GM23338 (cell line): ENCODE measurements at regions not wholly inside any gene's neighbourhood (a gene's known extent, or its start where the extent isn't known, plus 50 kb on each side); places are given as distances from the start of the nearest gene placed in this dataset.

Experiments used
- ATAC-seq: fragments of 200-7000 bp; cut with Tn5 transposase; 3 replicates; pipeline ENCODE4 v1.9.1; 2020
- DNase-seq: peaks from one replicate; pipeline ENCODE4 v3.0.0-alpha.2; 2015; ENCODE audit warnings: low spot score
- H2AFZ ChIP-seq: fragments of 200-600 bp; sonication (generic); 2 replicates; pipeline ENCODE4 v1.8.0; 2016; ENCODE audit warnings: antibody characterized with exemption, mild to moderate bottlenecking, moderate library complexity
- H3F3A ChIP-seq: fragments of 200-600 bp; sonication (generic); replicated peaks from 2 replicates; pipeline ENCODE4 v1.8.0; 2017; ENCODE audit warnings: antibody characterized with exemption, mixed run types, low read depth
- H3K27ac ChIP-seq: fragments of 200-600 bp; sonication (generic); 2 replicates; pipeline ENCODE4 v1.6.1; 2016; ENCODE audit warnings: low read depth
- H3K27me3 ChIP-seq: fragments of 200-600 bp; sonication (generic); 2 replicates; pipeline ENCODE4 v1.8.0; 2016; ENCODE audit warnings: mild to moderate bottlenecking, mixed run types, moderate library complexity; ENCODE audit not compliant: insufficient read depth
- H3K36me3 ChIP-seq: fragments of 200-600 bp; sonication (generic); 2 replicates; pipeline ENCODE4 v1.8.0; 2016; ENCODE audit warnings: mild to moderate bottlenecking; ENCODE audit not compliant: insufficient read depth
- H3K4me1 ChIP-seq: fragments of 200-600 bp; sonication (generic); 2 replicates; pipeline ENCODE4 v1.8.0; 2016; ENCODE audit warnings: mild to moderate bottlenecking, moderate library complexity; ENCODE audit not compliant: insufficient read depth
- H3K4me2 ChIP-seq: fragments of 200-600 bp; sonication (generic); 2 replicates; pipeline ENCODE4 v1.7.1; 2017; ENCODE audit warnings: mixed run types
- H3K4me3 ChIP-seq: fragments of 200-600 bp; sonication (generic); 2 replicates; pipeline ENCODE4 v1.6.1; 2016; ENCODE audit warnings: mixed run types
- H3K79me2 ChIP-seq: fragments of 200-600 bp; sonication (generic); replicated peaks from 2 replicates; pipeline ENCODE4 v1.8.0; 2017; ENCODE audit warnings: mild to moderate bottlenecking; ENCODE audit not compliant: insufficient read depth
- H3K9me2 ChIP-seq: fragments of 200-600 bp; sonication (generic); 2 replicates; pipeline ENCODE4 v1.8.0; 2017; ENCODE audit not compliant: insufficient read depth
- H4K20me1 ChIP-seq: fragments of 200-600 bp; sonication (generic); replicated peaks from 2 replicates; pipeline ENCODE4 v1.8.0; 2017; ENCODE audit warnings: mild to moderate bottlenecking; ENCODE audit not compliant: insufficient read depth
- H3K27ac Mint-ChIP-seq: 2 replicates; pipeline ENCODE4 v1.8.0; 2020; ENCODE audit warnings: inconsistent platforms, mild to moderate bottlenecking, moderate library complexity, mixed read lengths
- H3K27me3 Mint-ChIP-seq: 3 replicates; pipeline ENCODE4 v1.8.0; 2022; ENCODE audit warnings: low read depth, mild to moderate bottlenecking, moderate library complexity, mixed read lengths, inconsistent platforms; ENCODE audit not compliant: insufficient read depth, poor library complexity
- H3K36me3 Mint-ChIP-seq: 3 replicates; pipeline ENCODE4 v1.8.0; 2021; ENCODE audit warnings: low read depth, mild to moderate bottlenecking, inconsistent platforms, moderate library complexity, mixed read lengths
- H3K4me1 Mint-ChIP-seq: 3 replicates; pipeline ENCODE4 v1.8.0; 2020; ENCODE audit warnings: mild to moderate bottlenecking, inconsistent platforms, mixed read lengths
- H3K4me3 Mint-ChIP-seq: 3 replicates; pipeline ENCODE4 v1.8.0; 2021; ENCODE audit warnings: moderate library complexity, mild to moderate bottlenecking, inconsistent platforms, mixed read lengths
- H3K9me3 Mint-ChIP-seq: 3 replicates; pipeline ENCODE4 v1.8.0; 2020; ENCODE audit warnings: moderate library complexity, mild to moderate bottlenecking, inconsistent platforms, mixed read lengths
- ETS1 ChIP-seq: IDR thresholded peaks from 2 replicates; pipeline ENCODE4 v1.6.1; 2016; ENCODE audit warnings: antibody characterized with exemption
- EZH2 ChIP-seq: fragments of 200-600 bp; sonication (generic); IDR thresholded peaks from one replicate; pipeline ENCODE4 v1.8.0; 2017; ENCODE audit warnings: antibody characterized with exemption, mild to moderate bottlenecking, low read depth; ENCODE audit not compliant: unreplicated experiment
- EZH2phosphoT487 ChIP-seq: fragments of 200-600 bp; sonication (generic); IDR thresholded peaks from one replicate; pipeline ENCODE4 v1.8.1; 2018; ENCODE audit warnings: antibody characterized with exemption; ENCODE audit not compliant: unreplicated experiment
- JUNB ChIP-seq: IDR thresholded peaks from one replicate; pipeline ENCODE4 v1.6.1; 2016; ENCODE audit warnings: antibody characterized with exemption; ENCODE audit not compliant: unreplicated experiment
- NANOG ChIP-seq: IDR thresholded peaks from 2 replicates; pipeline ENCODE4 v1.6.1; 2016; ENCODE audit warnings: antibody characterized with exemption, borderline replicate concordance
- POLR2AphosphoS5 ChIP-seq: IDR thresholded peaks from 2 replicates; pipeline ENCODE4 v1.6.1; 2016; ENCODE audit warnings: antibody characterized with exemption, low read depth
- REST ChIP-seq: IDR thresholded peaks from one replicate; pipeline ENCODE4 v1.6.1; 2018; ENCODE audit warnings: antibody characterized with exemption; ENCODE audit not compliant: unreplicated experiment
- STAT1 ChIP-seq: IDR thresholded peaks from one replicate; pipeline ENCODE4 v1.6.1; 2016; ENCODE audit warnings: antibody characterized with exemption; ENCODE audit not compliant: unreplicated experiment
- ZNF114 ChIP-seq: fragments of 250-450 bp; sonication (Bioruptor Pico); IDR thresholded peaks from 2 replicates; pipeline ENCODE4 v1.5.0; 2020; ENCODE audit warnings: mild to moderate bottlenecking, moderate library complexity

- TF ChIP-seq REST (no peak), POLR2AphosphoS5 (no peak), STAT1 (no peak), NANOG (no peak), ZNF114 (CRISPR knock-in tag) (no peak), ETS1 (no peak)
Measured at GRCh38 chr1:10865518-10866320, 69.3 kb upstream of the CASZ1 start (continued).

DNA sequence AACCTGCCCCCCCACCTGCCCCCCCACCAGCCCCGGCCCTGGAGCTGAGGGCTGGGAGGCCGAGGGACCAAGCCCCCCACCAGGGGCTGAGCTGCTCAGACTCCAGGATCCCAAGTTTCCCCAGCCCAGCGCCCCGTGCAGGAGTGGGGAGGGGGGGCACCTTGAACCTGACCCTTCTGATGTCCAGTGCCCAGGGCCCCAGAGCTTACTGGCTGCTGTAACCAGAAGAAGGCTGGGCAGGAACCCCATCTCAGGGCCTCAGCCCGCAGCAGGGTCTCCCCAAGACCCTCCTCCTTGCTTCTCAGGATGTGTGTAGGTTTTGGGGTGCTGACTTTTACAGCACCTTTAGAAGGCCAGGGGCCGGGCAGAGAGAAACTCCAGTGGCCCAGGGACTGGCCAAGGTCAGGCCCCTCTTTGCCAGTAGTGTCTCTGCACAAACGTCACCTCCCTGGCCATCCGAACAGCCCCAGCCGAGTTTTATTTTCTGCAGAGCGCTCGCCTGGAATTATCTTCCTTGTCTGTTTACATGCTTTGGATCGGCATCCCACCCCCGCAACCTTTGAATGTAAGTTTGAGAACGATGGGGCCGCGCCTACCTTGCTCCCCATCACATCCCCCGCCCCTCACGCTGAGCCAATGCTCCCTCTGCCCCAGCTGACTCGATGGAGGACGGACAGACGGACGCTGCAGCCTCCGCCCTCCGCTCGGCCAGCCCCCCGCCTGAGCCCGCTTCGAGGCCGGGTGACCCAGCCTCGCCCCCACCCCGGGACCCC is 70.1 kb upstream of the CASZ1 start:
- Mint-ChIP-seq H3K27me3 (peaks cover 33% of the 10 kb centered on the region), H3K36me3 (no peaks in the 10 kb centered on the region), H3K4me3 (peak overlapping the region; percentile 84), H3K4me1 (peaks cover 51% of the 10 kb centered on the region), H3K27ac (no peak overlapping the region), H3K9me3 (no peaks in the 10 kb centered on the region)
- no peaks in the 10 kb centered on the region for H3K36me3 ChIP-seq
- ATAC-seq (peak; percentile 67), DNase-seq (peak; percentile 81)
- no peak overlapping the region for H3K27ac ChIP-seq
- peaks cover 33% of the 10 kb centered on the region for H3K4me1 ChIP-seq
- 0 out of 2 replicates have a peak, but pooled peaks cover 3% of the 10 kb centered on the region for H3F3A ChIP-seq
- peak overlapping the region; percentile 90 for H3K4me2 ChIP-seq
- H4K20me1 ChIP-seq: no peaks in the 10 kb centered on the region
- no peaks in the 10 kb centered on the region for H3K9me2 ChIP-seq
- H3K79me2 ChIP-seq: no peaks in the 10 kb centered on the region
- peak overlapping the region; percentile 94 for H2AFZ ChIP-seq
- peak overlapping the region; percentile 60 for H3K4me3 ChIP-seq
- peaks cover 29% of the 10 kb centered on the region for H3K27me3 ChIP-seq
- TF ChIP-seq ZNF114 (CRISPR knock-in tag) (no peak), JUNB (no peak), EZH2phosphoT487 (no peak), ETS1 (no peak), EZH2 (no peak), STAT1 (no peak), POLR2AphosphoS5 (no peak), REST (no peak)
